ENCODE measurements at regions not wholly inside any gene's neighbourhood (a gene's known extent, or its start where the extent isn't known, plus 50 kb on each side); places are given as distances from the start of the nearest gene placed in this dataset.
"Not testable (repeated sequence)": the region's sequence is repeated elsewhere in the genome, so short reads cannot be mapped to it uniquely, and the experiment has no call there.

- Histone ChIP-seq H3K4me1 (ENCODE audit: control insufficient read depth in 2 of 2, insufficient read depth in 2 of 2, low read length in 2 of 2) (no peaks in the 10 kb centered on the region), H3K27me3 (ENCODE audit: control insufficient read depth in 2 of 2, insufficient read depth in 2 of 2, low read length in 2 of 2) (no peaks in the 10 kb centered on the region), H3K36me3 (ENCODE audit: control insufficient read depth in 2 of 2, insufficient read depth in 2 of 2, low read length in 2 of 2) (no peaks in the 10 kb centered on the region), H3K4me3 (ENCODE audit: low read length in 2 of 2) (no peak overlapping the region), H3K9ac (ENCODE audit: low read depth in 1 of 2, low read length in 2 of 2) (no peak overlapping the region), H3K27ac (ENCODE audit: low read depth in 2 of 2, low read length in 2 of 2) (no peak overlapping the region), H3K9me3 (ENCODE audit: control insufficient read depth in 2 of 2, low read length in 2 of 2) (no peaks in the 10 kb centered on the region)
Measured at GRCh38 chr5:2153350-2153749, 270.6 kb upstream of the IRX4 start.

GRCh38 chr5:2151301-2151888, 268.7 kb upstream of the IRX4 start:
- H3K9me3 ChIP-seq (ENCODE audit: control insufficient read depth in 2 of 2, low read length in 2 of 2); H3K27me3 ChIP-seq (ENCODE audit: control insufficient read depth in 2 of 2, insufficient read depth in 2 of 2, low read length in 2 of 2); H3K27ac ChIP-seq (ENCODE audit: low read depth in 2 of 2, low read length in 2 of 2); H3K4me1 ChIP-seq (ENCODE audit: control insufficient read depth in 2 of 2, insufficient read depth in 2 of 2, low read length in 2 of 2); H3K4me3 ChIP-seq (ENCODE audit: low read length in 2 of 2); H3K36me3 ChIP-seq (ENCODE audit: control insufficient read depth in 2 of 2, insufficient read depth in 2 of 2, low read length in 2 of 2); H3K9ac ChIP-seq (ENCODE audit: low read depth in 1 of 2, low read length in 2 of 2): not testable (repeated sequence)

- Histone ChIP-seq H3K4me3 (ENCODE audit: low read length in 2 of 2) (no peak overlapping the region), H3K36me3 (ENCODE audit: control insufficient read depth in 2 of 2, insufficient read depth in 2 of 2, low read length in 2 of 2) (no peaks in the 10 kb centered on the region), H3K9ac (ENCODE audit: low read depth in 1 of 2, low read length in 2 of 2) (no peak overlapping the region), H3K27ac (ENCODE audit: low read depth in 2 of 2, low read length in 2 of 2) (no peak overlapping the region), H3K9me3 (ENCODE audit: control insufficient read depth in 2 of 2, low read length in 2 of 2) (no peaks in the 10 kb centered on the region), H3K4me1 (ENCODE audit: control insufficient read depth in 2 of 2, insufficient read depth in 2 of 2, low read length in 2 of 2) (no peaks in the 10 kb centered on the region), H3K27me3 (ENCODE audit: control insufficient read depth in 2 of 2, insufficient read depth in 2 of 2, low read length in 2 of 2) (no peaks in the 10 kb centered on the region)
Measured at GRCh38 chr5:2149195-2149539, 266.4 kb upstream of the IRX4 start.

- no peaks in the 10 kb centered on the region for H3K9me3 ChIP-seq (ENCODE audit: control insufficient read depth in 2 of 2, low read length in 2 of 2)
- no peak overlapping the region for H3K9ac ChIP-seq (ENCODE audit: low read depth in 1 of 2, low read length in 2 of 2)
- H3K36me3 ChIP-seq (ENCODE audit: control insufficient read depth in 2 of 2, insufficient read depth in 2 of 2, low read length in 2 of 2), result no peaks in the 10 kb centered on the region
- no peak overlapping the region for H3K4me3 ChIP-seq (ENCODE audit: low read length in 2 of 2)
- H3K4me1 ChIP-seq (ENCODE audit: control insufficient read depth in 2 of 2, insufficient read depth in 2 of 2, low read length in 2 of 2), result no peaks in the 10 kb centered on the region
- no peaks in the 10 kb centered on the region for H3K27me3 ChIP-seq (ENCODE audit: control insufficient read depth in 2 of 2, insufficient read depth in 2 of 2, low read length in 2 of 2)
- H3K27ac ChIP-seq (ENCODE audit: low read depth in 2 of 2, low read length in 2 of 2), result no peak overlapping the region
Measured at GRCh38 chr5:2148312-2149194, 265.8 kb upstream of the IRX4 start.

- no peak overlapping the region for H3K27ac ChIP-seq (ENCODE audit: low read depth in 2 of 2, low read length in 2 of 2)
- H3K27me3 ChIP-seq (ENCODE audit: control insufficient read depth in 2 of 2, insufficient read depth in 2 of 2, low read length in 2 of 2), result no peaks in the 10 kb centered on the region
- H3K4me1 ChIP-seq (ENCODE audit: control insufficient read depth in 2 of 2, insufficient read depth in 2 of 2, low read length in 2 of 2), result no peaks in the 10 kb centered on the region
- no peak overlapping the region for H3K4me3 ChIP-seq (ENCODE audit: low read length in 2 of 2)
- no peaks in the 10 kb centered on the region for H3K36me3 ChIP-seq (ENCODE audit: control insufficient read depth in 2 of 2, insufficient read depth in 2 of 2, low read length in 2 of 2)
- H3K9me3 ChIP-seq (ENCODE audit: control insufficient read depth in 2 of 2, low read length in 2 of 2), result no peaks in the 10 kb centered on the region
- no peak overlapping the region for H3K9ac ChIP-seq (ENCODE audit: low read depth in 1 of 2, low read length in 2 of 2)
Measured at GRCh38 chr5:2147504-2148311, 265.0 kb upstream of the IRX4 start.

GRCh38 chr5:2143646-2144353, 261.1 kb upstream of the IRX4 start:
- no peak overlapping the region for H3K4me3 ChIP-seq (ENCODE audit: low read length in 2 of 2)
- H3K4me1 ChIP-seq (ENCODE audit: control insufficient read depth in 2 of 2, insufficient read depth in 2 of 2, low read length in 2 of 2), result no peaks in the 10 kb centered on the region
- no peak overlapping the region for H3K9ac ChIP-seq (ENCODE audit: low read depth in 1 of 2, low read length in 2 of 2)
- H3K9me3 ChIP-seq (ENCODE audit: control insufficient read depth in 2 of 2, low read length in 2 of 2), result no peaks in the 10 kb centered on the region
- no peaks in the 10 kb centered on the region for H3K27me3 ChIP-seq (ENCODE audit: control insufficient read depth in 2 of 2, insufficient read depth in 2 of 2, low read length in 2 of 2)
- no peaks in the 10 kb centered on the region for H3K36me3 ChIP-seq (ENCODE audit: control insufficient read depth in 2 of 2, insufficient read depth in 2 of 2, low read length in 2 of 2)
- H3K27ac ChIP-seq (ENCODE audit: low read depth in 2 of 2, low read length in 2 of 2), result no peak overlapping the region

GRCh38 chr5:2143088-2143487, 260.4 kb upstream of the IRX4 start:
- Histone ChIP-seq H3K4me3 (ENCODE audit: low read length in 2 of 2) (no peak overlapping the region), H3K36me3 (ENCODE audit: control insufficient read depth in 2 of 2, insufficient read depth in 2 of 2, low read length in 2 of 2) (no peaks in the 10 kb centered on the region), H3K4me1 (ENCODE audit: control insufficient read depth in 2 of 2, insufficient read depth in 2 of 2, low read length in 2 of 2) (no peaks in the 10 kb centered on the region), H3K9ac (ENCODE audit: low read depth in 1 of 2, low read length in 2 of 2) (no peak overlapping the region), H3K27ac (ENCODE audit: low read depth in 2 of 2, low read length in 2 of 2) (no peak overlapping the region), H3K27me3 (ENCODE audit: control insufficient read depth in 2 of 2, insufficient read depth in 2 of 2, low read length in 2 of 2) (no peaks in the 10 kb centered on the region), H3K9me3 (ENCODE audit: control insufficient read depth in 2 of 2, low read length in 2 of 2) (no peaks in the 10 kb centered on the region)

- no peaks in the 10 kb centered on the region for H3K4me1 ChIP-seq (ENCODE audit: control insufficient read depth in 2 of 2, insufficient read depth in 2 of 2, low read length in 2 of 2)
- no peaks in the 10 kb centered on the region for H3K27me3 ChIP-seq (ENCODE audit: control insufficient read depth in 2 of 2, insufficient read depth in 2 of 2, low read length in 2 of 2)
- no peak overlapping the region for H3K9ac ChIP-seq (ENCODE audit: low read depth in 1 of 2, low read length in 2 of 2)
- H3K27ac ChIP-seq (ENCODE audit: low read depth in 2 of 2, low read length in 2 of 2), result no peak overlapping the region
- H3K4me3 ChIP-seq (ENCODE audit: low read length in 2 of 2), result no peak overlapping the region
- H3K36me3 ChIP-seq (ENCODE audit: control insufficient read depth in 2 of 2, insufficient read depth in 2 of 2, low read length in 2 of 2), result no peaks in the 10 kb centered on the region
- H3K9me3 ChIP-seq (ENCODE audit: control insufficient read depth in 2 of 2, low read length in 2 of 2), result no peaks in the 10 kb centered on the region
Measured at GRCh38 chr5:2142456-2142954, 259.8 kb upstream of the IRX4 start.

GRCh38 chr5:2141254-2142000, 258.7 kb upstream of the IRX4 start:
- no peak overlapping the region for H3K27ac ChIP-seq (ENCODE audit: low read depth in 2 of 2, low read length in 2 of 2)
- no peak overlapping the region for H3K9ac ChIP-seq (ENCODE audit: low read depth in 1 of 2, low read length in 2 of 2)
- no peaks in the 10 kb centered on the region for H3K36me3 ChIP-seq (ENCODE audit: control insufficient read depth in 2 of 2, insufficient read depth in 2 of 2, low read length in 2 of 2)
- no peaks in the 10 kb centered on the region for H3K27me3 ChIP-seq (ENCODE audit: control insufficient read depth in 2 of 2, insufficient read depth in 2 of 2, low read length in 2 of 2)
- no peaks in the 10 kb centered on the region for H3K4me1 ChIP-seq (ENCODE audit: control insufficient read depth in 2 of 2, insufficient read depth in 2 of 2, low read length in 2 of 2)
- H3K9me3 ChIP-seq (ENCODE audit: control insufficient read depth in 2 of 2, low read length in 2 of 2), result no peaks in the 10 kb centered on the region
- no peak overlapping the region for H3K4me3 ChIP-seq (ENCODE audit: low read length in 2 of 2)

Data from mucosa of rectum (tissue), 2 donors.